Upper lobe of left lung (tissue), 4 donors: ENCODE measurements at regions not wholly inside any gene's neighbourhood (a gene's known extent, or its start where the extent isn't known, plus 50 kb on each side); places are given as distances from the start of the nearest gene placed in this dataset.

ENCODE experiments used
- CTCF ChIP-seq, 6 experiments: fragments of 450-650 bp in 4 of 6; fragments of 200-600 bp in 2 of 6; sonication (generic) in 2 of 6; IDR thresholded peaks; one replicate each; pipeline ENCODE4 v1.5.1; 2016 to 2019; ENCODE audit warnings: antibody characterized with exemption in 6 of 6
- POLR2A ChIP-seq, 4 donors: fragments of 450-650 bp; IDR thresholded peaks; one replicate each; pipeline ENCODE4 v1.5.1; 2016 to 2017; ENCODE audit warnings: antibody characterized with exemption in 4 of 4, mild to moderate bottlenecking in 2 of 4

- no peak for TF ChIP-seq POLR2A (IDR thresholded peaks at IDR 0.05)
- TF ChIP-seq CTCF (IDR thresholded peaks at IDR 0.05), result no peak
These were observed 50.9 kb downstream of the DISP1 start for GRCh38 chr1:222865718-222866117.
